Endothelial cell of umbilical vein (primary cell): ENCODE measurements at regions not wholly inside any gene's neighbourhood (a gene's known extent, or its start where the extent isn't known, plus 50 kb on each side); places are given as distances from the start of the nearest gene placed in this dataset.

ENCODE experiments used
- EZH2 ChIP-seq: IDR thresholded peaks from 2 replicates; pipeline ENCODE4 v1.6.1; 2012; ENCODE audit warnings: borderline replicate concordance, low read depth, mild to moderate bottlenecking, moderate library complexity, low read length, inconsistent platforms; ENCODE audit not compliant: severe bottlenecking
- JUN ChIP-seq: IDR thresholded peaks from 2 replicates; pipeline ENCODE4 v1.6.1; 2011; ENCODE audit warnings: borderline replicate concordance, low read depth; ENCODE audit not compliant: insufficient read length, insufficient read depth
- POLR2A ChIP-seq: IDR thresholded peaks from 2 replicates; pipeline ENCODE4 v1.6.1; 2012; ENCODE audit warnings: low read depth, mild to moderate bottlenecking, control low read depth, low read length
- POLR2AphosphoS5 ChIP-seq: IDR thresholded peaks from 2 replicates; pipeline ENCODE4 v1.6.1; 2012; ENCODE audit warnings: low read depth, mild to moderate bottlenecking, control low read depth, low read length, moderate library complexity; ENCODE audit not compliant: insufficient read depth
- TF ChIP-seq, protein P1 (sequence below), 2 donors: IDR thresholded peaks; 1 replicate in 1 of 2; 2 replicates in 1 of 2; pipeline ENCODE4 v1.5.1; 2011; ENCODE audit warnings: low read length in 2 of 2, mild to moderate bottlenecking in 2 of 2, moderate library complexity in 2 of 2, control low read depth in 1 of 2, inconsistent platforms in 1 of 2, low read depth in 1 of 2; ENCODE audit not compliant: insufficient read depth in 1 of 2; ENCODE audit errors: extremely low read depth in 1 of 2
- TF ChIP-seq, protein P2 (sequence below): IDR thresholded peaks from 2 replicates; pipeline ENCODE4 v1.6.1; 2011; ENCODE audit not compliant: insufficient read depth, insufficient read length

GRCh38 chrX:39058724-39059123, 257.5 kb downstream of the MID1IP1 start:
- TF ChIP-seq, protein P1, sequence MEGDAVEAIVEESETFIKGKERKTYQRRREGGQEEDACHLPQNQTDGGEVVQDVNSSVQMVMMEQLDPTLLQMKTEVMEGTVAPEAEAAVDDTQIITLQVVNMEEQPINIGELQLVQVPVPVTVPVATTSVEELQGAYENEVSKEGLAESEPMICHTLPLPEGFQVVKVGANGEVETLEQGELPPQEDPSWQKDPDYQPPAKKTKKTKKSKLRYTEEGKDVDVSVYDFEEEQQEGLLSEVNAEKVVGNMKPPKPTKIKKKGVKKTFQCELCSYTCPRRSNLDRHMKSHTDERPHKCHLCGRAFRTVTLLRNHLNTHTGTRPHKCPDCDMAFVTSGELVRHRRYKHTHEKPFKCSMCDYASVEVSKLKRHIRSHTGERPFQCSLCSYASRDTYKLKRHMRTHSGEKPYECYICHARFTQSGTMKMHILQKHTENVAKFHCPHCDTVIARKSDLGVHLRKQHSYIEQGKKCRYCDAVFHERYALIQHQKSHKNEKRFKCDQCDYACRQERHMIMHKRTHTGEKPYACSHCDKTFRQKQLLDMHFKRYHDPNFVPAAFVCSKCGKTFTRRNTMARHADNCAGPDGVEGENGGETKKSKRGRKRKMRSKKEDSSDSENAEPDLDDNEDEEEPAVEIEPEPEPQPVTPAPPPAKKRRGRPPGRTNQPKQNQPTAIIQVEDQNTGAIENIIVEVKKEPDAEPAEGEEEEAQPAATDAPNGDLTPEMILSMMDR (IDR thresholded peaks at IDR 0.05; ENCODE audit: extremely low read depth in 1 of 2, insufficient read depth in 1 of 2, low read depth in 1 of 2, low read length in 2 of 2): no peak
- TF ChIP-seq, protein P2, sequence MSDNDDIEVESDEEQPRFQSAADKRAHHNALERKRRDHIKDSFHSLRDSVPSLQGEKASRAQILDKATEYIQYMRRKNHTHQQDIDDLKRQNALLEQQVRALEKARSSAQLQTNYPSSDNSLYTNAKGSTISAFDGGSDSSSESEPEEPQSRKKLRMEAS: no peak
- TF ChIP-seq POLR2AphosphoS5: no peak
- TF ChIP-seq JUN: no peak
- no peak for TF ChIP-seq EZH2
- TF ChIP-seq POLR2A: no peak
